ENCODE measurements at regions not wholly inside any gene's neighbourhood (a gene's known extent, or its start where the extent isn't known, plus 50 kb on each side); places are given as distances from the start of the nearest gene placed in this dataset.

GRCh38 chr5:6026766-6027406 is 351.5 kb downstream of the MED10 start:
- H3K4me1 Mint-ChIP-seq: no peaks in the 10 kb centered on the region
- Histone ChIP-seq H3K4me3 (ENCODE audit: low read length) (no peak overlapping the region), H3K4me1 (ENCODE audit: control insufficient read depth, insufficient read depth, low read length) (no peaks in the 10 kb centered on the region), H3K27ac (ENCODE audit: low read length) (no peak overlapping the region), H3K9me3 (ENCODE audit: control insufficient read depth, insufficient read depth, low read length) (no peaks in the 10 kb centered on the region), H3K36me3 (ENCODE audit: control insufficient read depth, insufficient read depth, low read length) (no peaks in the 10 kb centered on the region), H3K27me3 (ENCODE audit: control insufficient read depth, insufficient read depth, low read length) (no peaks in the 10 kb centered on the region)
- peaks cover 0 to 3% of the 10 kb centered on the region in 2 donors for H3K9me3 Mint-ChIP-seq
- H3K4me3 Mint-ChIP-seq: no peak overlapping the region
- H3K27me3 Mint-ChIP-seq (ENCODE audit: low read depth in 2 of 2): no peaks in the 10 kb centered on the region
- intact Hi-C loops (cut with micrococcal nuclease): no loop called here
- no peaks in the 10 kb centered on the region for H3K36me3 Mint-ChIP-seq
- WGBS (ENCODE audit: insufficient coverage): 0% methylated on average over 1 of the region's 5 CpGs
- ATAC-seq: no peak
- no peak overlapping the region for H3K27ac Mint-ChIP-seq
- no peak for DNase-seq
- TF ChIP-seq, protein P1, sequence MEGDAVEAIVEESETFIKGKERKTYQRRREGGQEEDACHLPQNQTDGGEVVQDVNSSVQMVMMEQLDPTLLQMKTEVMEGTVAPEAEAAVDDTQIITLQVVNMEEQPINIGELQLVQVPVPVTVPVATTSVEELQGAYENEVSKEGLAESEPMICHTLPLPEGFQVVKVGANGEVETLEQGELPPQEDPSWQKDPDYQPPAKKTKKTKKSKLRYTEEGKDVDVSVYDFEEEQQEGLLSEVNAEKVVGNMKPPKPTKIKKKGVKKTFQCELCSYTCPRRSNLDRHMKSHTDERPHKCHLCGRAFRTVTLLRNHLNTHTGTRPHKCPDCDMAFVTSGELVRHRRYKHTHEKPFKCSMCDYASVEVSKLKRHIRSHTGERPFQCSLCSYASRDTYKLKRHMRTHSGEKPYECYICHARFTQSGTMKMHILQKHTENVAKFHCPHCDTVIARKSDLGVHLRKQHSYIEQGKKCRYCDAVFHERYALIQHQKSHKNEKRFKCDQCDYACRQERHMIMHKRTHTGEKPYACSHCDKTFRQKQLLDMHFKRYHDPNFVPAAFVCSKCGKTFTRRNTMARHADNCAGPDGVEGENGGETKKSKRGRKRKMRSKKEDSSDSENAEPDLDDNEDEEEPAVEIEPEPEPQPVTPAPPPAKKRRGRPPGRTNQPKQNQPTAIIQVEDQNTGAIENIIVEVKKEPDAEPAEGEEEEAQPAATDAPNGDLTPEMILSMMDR (IDR thresholded peaks at IDR 0.05): no peak

DNA sequence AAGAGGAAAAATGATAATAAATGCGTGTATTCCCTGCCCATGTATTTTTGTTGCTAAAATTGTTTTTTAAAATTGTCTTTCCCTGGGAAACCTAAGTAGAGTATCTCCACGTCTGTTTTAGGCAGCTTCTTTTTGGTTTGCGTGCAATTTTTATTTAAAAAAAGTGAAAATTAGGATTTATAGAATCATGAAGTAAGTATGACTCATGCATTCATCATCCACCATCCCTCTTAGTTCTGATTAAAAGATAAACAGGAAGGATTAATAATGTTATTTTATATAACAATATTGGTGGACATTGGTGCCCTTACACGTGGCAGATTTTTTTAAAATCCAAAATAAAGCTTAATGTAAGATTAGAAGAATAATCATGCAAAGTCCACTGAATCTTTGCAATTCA is 358.7 kb downstream of the MED10 start:
- no peak overlapping the region for H3K27ac ChIP-seq (ENCODE audit: low read length)
- no peak overlapping the region for H3K27ac Mint-ChIP-seq
- H3K36me3 Mint-ChIP-seq: no peaks in the 10 kb centered on the region
- no peak overlapping the region for H3K4me3 Mint-ChIP-seq
- H3K4me1 ChIP-seq (ENCODE audit: control insufficient read depth, insufficient read depth, low read length): no peaks in the 10 kb centered on the region
- DNase-seq (no peak), ATAC-seq (no peak)
- no peaks in the 10 kb centered on the region for H3K27me3 ChIP-seq (ENCODE audit: control insufficient read depth, insufficient read depth, low read length)
- TF ChIP-seq, protein P1 (IDR thresholded peaks at IDR 0.05): no peak
- no peaks in the 10 kb centered on the region for H3K9me3 ChIP-seq (ENCODE audit: control insufficient read depth, insufficient read depth, low read length)
- H3K4me3 ChIP-seq (ENCODE audit: low read length): no peak overlapping the region
- intact Hi-C loops (cut with micrococcal nuclease): no loop called here
- H3K36me3 ChIP-seq (ENCODE audit: control insufficient read depth, insufficient read depth, low read length): no peaks in the 10 kb centered on the region
- H3K9me3 Mint-ChIP-seq: no peaks in the 10 kb centered on the region
- no peaks in the 10 kb centered on the region for H3K27me3 Mint-ChIP-seq (ENCODE audit: low read depth in 2 of 2)
- WGBS (ENCODE audit: insufficient coverage): 68% methylated on average over 3 of the region's 4 CpGs
- no peaks in the 10 kb centered on the region for H3K4me1 Mint-ChIP-seq

DNA sequence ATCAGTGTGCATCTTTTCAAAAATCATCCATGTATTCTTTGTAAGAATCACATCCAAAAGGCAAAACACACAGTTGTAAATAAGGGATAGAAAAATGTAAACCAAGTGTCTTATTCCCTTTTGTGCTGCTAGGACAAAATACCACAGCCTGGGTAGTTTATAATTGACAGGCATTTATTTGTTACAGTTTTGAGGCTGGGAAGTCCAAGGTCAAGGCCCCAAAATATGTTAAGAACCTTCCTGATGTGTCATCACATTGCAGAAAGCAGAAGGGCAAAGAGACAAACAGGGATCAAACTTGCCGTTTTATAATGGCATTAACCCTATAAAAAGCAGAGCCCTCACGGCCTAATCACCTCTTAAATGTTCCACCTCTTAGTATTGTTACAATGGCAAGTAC is 364.8 kb downstream of the MED10 start:
- DNase-seq (no peak), ATAC-seq (no peak)
- Histone ChIP-seq H3K36me3 (ENCODE audit: control insufficient read depth, insufficient read depth, low read length) (no peaks in the 10 kb centered on the region), H3K4me3 (ENCODE audit: low read length) (no peak overlapping the region), H3K27ac (ENCODE audit: low read length) (no peak overlapping the region), H3K4me1 (ENCODE audit: control insufficient read depth, insufficient read depth, low read length) (no peaks in the 10 kb centered on the region), H3K9me3 (ENCODE audit: control insufficient read depth, insufficient read depth, low read length) (no peaks in the 10 kb centered on the region), H3K27me3 (ENCODE audit: control insufficient read depth, insufficient read depth, low read length) (no peaks in the 10 kb centered on the region)
- no peak overlapping the region for H3K4me3 Mint-ChIP-seq
- no peak overlapping the region for H3K27ac Mint-ChIP-seq
- H3K9me3 Mint-ChIP-seq: peaks cover 0 to 2% of the 10 kb centered on the region in 2 donors
- intact Hi-C loops (cut with micrococcal nuclease): no loop called here
- no peaks in the 10 kb centered on the region for H3K36me3 Mint-ChIP-seq
- TF ChIP-seq, protein P1 (IDR thresholded peaks at IDR 0.05): no peak
- no peaks in the 10 kb centered on the region for H3K27me3 Mint-ChIP-seq (ENCODE audit: low read depth in 2 of 2)
- no peaks in the 10 kb centered on the region for H3K4me1 Mint-ChIP-seq
- WGBS (ENCODE audit: insufficient coverage): 96% methylated on average over 2 of the region's 2 CpGs

- TF ChIP-seq, protein P1 (IDR thresholded peaks at IDR 0.05): no peak
- Histone ChIP-seq H3K4me3 (ENCODE audit: low read length) (no peak overlapping the region), H3K4me1 (ENCODE audit: control insufficient read depth, insufficient read depth, low read length) (no peaks in the 10 kb centered on the region), H3K36me3 (ENCODE audit: control insufficient read depth, insufficient read depth, low read length) (no peaks in the 10 kb centered on the region), H3K9me3 (ENCODE audit: control insufficient read depth, insufficient read depth, low read length) (no peaks in the 10 kb centered on the region), H3K27me3 (ENCODE audit: control insufficient read depth, insufficient read depth, low read length) (no peaks in the 10 kb centered on the region), H3K27ac (ENCODE audit: low read length) (no peak overlapping the region)
- DNase-seq (no peak), ATAC-seq (no peak)
- no peaks in the 10 kb centered on the region for H3K36me3 Mint-ChIP-seq
- intact Hi-C loops (cut with micrococcal nuclease): no loop called here
- 75% methylated on average over 1 of the region's 1 CpG for WGBS (ENCODE audit: insufficient coverage)
- no peak overlapping the region for H3K4me3 Mint-ChIP-seq
- peaks cover 2 to 9% of the 10 kb centered on the region in 2 donors for H3K9me3 Mint-ChIP-seq
- H3K27ac Mint-ChIP-seq: no peak overlapping the region
- H3K4me1 Mint-ChIP-seq: no peaks in the 10 kb centered on the region
- H3K27me3 Mint-ChIP-seq (ENCODE audit: low read depth in 2 of 2): no peaks in the 10 kb centered on the region
Measured at GRCh38 chr5:6011199-6011598, 367.1 kb downstream of the MED10 start.
